ENCODE measurements at regions not wholly inside any gene's neighbourhood (a gene's known extent, or its start where the extent isn't known, plus 50 kb on each side); places are given as distances from the start of the nearest gene placed in this dataset.

DNA sequence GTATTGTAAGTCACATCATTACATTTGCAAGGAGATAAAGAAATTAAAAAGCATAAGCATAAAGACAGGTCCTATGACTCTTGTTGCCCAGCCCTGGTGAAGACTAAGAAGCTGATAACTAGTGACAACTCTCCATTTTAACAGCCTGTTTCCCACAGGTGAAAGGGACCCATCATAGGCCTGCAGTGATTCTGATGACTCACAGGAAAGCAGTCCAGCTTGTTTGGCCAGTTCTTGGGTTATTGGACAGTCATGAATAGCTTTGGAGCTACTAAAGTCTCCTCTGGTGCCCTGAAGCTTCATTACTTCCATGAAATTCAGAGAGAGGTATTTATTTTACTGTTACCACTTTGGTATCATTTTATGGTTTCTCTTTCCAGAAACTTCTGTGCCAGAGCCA, 55.5 kb upstream of the DYRK2 start:
- peak; percentile 22 for DNase-seq
- in situ Hi-C loops (cut with HindIII; ENCODE audit: low pct_ligation_motif_present, low pct_unique_long_range_greater_than_20kb, low sequenced_read_pairs), result no loop called here

DNA sequence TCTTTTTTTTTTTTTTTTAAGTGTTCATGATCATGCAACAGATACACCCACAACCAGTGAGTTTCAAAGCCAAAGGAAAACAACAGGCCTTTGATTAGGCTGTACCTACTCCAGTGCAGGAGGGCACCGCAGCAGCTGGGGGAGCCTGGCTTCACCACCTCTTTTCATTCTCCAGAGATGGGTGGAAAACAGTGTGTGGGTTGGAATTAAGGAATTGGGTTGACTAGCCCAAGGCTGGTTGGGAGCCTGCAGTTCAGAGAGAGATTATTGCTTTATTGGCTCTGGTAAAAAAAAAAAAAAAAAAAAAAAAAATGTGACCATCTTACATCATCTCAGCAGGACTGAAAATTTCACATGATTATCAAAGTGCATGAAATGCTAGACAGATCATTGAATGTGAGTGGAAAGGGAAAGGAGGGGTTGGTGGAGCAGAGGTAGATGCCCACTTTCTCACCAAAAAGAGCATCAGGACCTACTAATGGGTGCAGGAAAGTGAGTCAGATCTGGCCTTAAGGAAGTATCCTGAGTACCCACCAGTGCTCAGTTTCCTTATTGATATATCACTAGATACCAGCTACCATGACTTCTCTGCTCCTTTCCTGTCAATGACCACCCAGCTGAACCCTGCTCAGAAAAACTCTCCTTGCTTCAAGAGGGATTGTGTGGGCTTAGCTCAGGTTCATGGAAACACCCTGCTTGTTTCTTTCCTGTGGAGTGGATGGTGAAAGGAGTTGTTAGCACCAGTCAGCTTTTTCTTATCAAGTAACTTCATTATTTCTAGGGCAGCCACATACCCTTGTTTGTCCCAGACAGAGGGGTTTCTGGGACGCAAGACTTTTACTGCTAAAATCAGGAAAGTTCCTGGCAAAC, 54.8 kb upstream of the DYRK2 start:
- in situ Hi-C loops (cut with HindIII; ENCODE audit: low pct_ligation_motif_present, low pct_unique_long_range_greater_than_20kb, low sequenced_read_pairs), result no loop called here
- DNase-seq, result no peak

DNA sequence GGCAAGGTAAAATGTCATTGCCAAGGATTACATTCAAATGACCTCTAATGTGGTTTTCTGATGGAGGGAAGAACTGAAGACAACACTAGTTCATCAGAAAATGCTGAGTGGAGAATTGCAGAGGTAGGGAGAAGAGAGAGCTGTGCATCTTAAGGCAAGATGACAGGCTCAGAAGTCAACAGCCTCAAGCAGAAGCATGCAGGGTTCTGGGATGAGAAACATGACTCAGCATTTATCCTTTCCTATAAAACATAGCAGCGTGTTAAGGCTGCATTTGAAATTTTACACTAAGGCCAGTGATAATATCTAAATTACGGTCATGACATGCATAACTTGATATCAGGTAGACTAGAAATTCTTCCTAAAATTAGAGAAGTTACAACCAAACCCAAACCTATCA, 53.7 kb upstream of the DYRK2 start:
- in situ Hi-C loops (cut with HindIII; ENCODE audit: low pct_ligation_motif_present, low pct_unique_long_range_greater_than_20kb, low sequenced_read_pairs), result no loop called here

DNA sequence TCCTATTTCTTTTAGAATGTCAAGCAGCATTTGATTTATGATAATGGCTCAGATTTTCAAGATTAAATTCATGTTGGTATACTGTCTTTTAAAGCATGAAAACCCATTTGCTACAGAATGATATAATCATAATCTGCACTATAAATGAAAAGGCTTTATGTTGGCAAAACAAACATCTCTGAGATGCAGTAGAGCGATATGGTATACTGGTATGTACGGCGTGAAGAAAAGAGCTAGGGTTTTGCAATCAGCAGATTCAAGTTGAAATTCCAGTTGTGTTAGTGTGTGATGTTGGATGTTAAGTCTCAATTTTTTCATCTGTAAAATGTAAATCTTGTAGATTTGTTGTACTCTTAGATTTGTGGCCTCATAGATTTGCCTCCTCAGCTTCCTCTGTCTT, 53.2 kb upstream of the DYRK2 start:
- DNase-seq, result no peak
- in situ Hi-C loops (cut with HindIII; ENCODE audit: low pct_ligation_motif_present, low pct_unique_long_range_greater_than_20kb, low sequenced_read_pairs), result no loop called here

More for the DNA sequence above, 53.7 kb upstream of the DYRK2 start:
- DNase-seq, result no peak

DNA sequence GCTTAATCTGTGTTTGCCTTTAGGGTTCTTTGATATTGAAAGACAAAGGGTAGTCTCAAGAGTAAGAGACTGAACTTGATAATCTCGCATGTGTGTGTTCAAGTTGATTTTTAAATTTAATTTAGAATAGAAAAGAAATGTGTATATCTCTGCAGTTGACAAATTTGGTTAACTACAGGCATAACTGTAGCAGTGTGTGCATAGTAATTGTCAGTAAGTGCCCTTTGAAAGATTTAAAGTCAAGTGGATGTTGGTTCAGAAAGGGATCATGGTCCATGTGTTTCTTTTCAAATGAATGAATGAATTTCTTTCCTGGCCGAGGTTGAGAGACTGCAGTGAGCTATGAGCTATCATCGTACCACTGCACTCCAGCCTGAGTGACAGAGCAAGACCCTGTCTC, 49.9 kb upstream of the DYRK2 start:
- no peak for DNase-seq
- in situ Hi-C loops (cut with HindIII; ENCODE audit: low pct_ligation_motif_present, low pct_unique_long_range_greater_than_20kb, low sequenced_read_pairs), result no loop called here

All from ACHN (cell line).